HL-60 (cell line): ENCODE measurements at regions not wholly inside any gene's neighbourhood (a gene's known extent, or its start where the extent isn't known, plus 50 kb on each side); places are given as distances from the start of the nearest gene placed in this dataset.

Experiments
- DNase-seq, 2 experiments: peaks; one replicate each; pipeline ENCODE4 v3.0.0-alpha.2; 2010 to 2020; ENCODE audit warnings: low read depth in 1 of 2, low spot score in 1 of 2
- H3K27ac ChIP-seq: fragments of 250-450 bp; sonication (Bioruptor Pico); replicated peaks from 2 replicates; pipeline ENCODE4 v1.5.1; 2020; ENCODE audit warnings: mild to moderate bottlenecking, moderate library complexity
- H3K27me3 ChIP-seq: fragments of 250-450 bp; sonication (Bioruptor Pico); 2 replicates; pipeline ENCODE4 v1.5.1; 2021; ENCODE audit warnings: mild to moderate bottlenecking, moderate library complexity; ENCODE audit not compliant: insufficient read depth, poor library complexity, severe bottlenecking
- H3K4me3 ChIP-seq: replicated peaks from 2 replicates; pipeline ENCODE4 v1.5.1; 2011; ENCODE audit warnings: mild to moderate bottlenecking, control low read depth, low read length; ENCODE audit not compliant: insufficient read depth
- CTCF ChIP-seq: IDR thresholded peaks from one replicate; pipeline ENCODE4 v1.5.1; 2011; ENCODE audit warnings: low read length, control low read depth, inconsistent platforms; ENCODE audit not compliant: insufficient read depth
- GABPA ChIP-seq: IDR thresholded peaks from 2 replicates; pipeline ENCODE4 v1.6.1; 2012; ENCODE audit warnings: low read depth
- POLR2AphosphoS5 ChIP-seq: IDR thresholded peaks from 2 replicates; pipeline ENCODE4 v1.6.1; 2012; ENCODE audit warnings: low read depth
- REST ChIP-seq: IDR thresholded peaks from 2 replicates; pipeline ENCODE4 v1.6.1; 2012; ENCODE audit warnings: low read depth; ENCODE audit not compliant: insufficient replicate concordance
- SPI1 ChIP-seq: IDR thresholded peaks from 2 replicates; pipeline ENCODE4 v1.6.1; 2012; ENCODE audit warnings: low read depth, mild to moderate bottlenecking, borderline replicate concordance

GRCh38 chr4:34516524-34516923, 1727.8 kb downstream of the ARAP2 start:
- DNase-seq = no peak
- TF ChIP-seq POLR2AphosphoS5 (no peak), SPI1 (no peak), GABPA (no peak), CTCF (no peak), REST (no peak)
- no peaks in the 10 kb centered on the region for H3K27me3 ChIP-seq
- no peak overlapping the region for H3K4me3 ChIP-seq
- H3K27ac ChIP-seq = no peak overlapping the region

GRCh38 chr4:34534916-34535315, 1709.4 kb downstream of the ARAP2 start:
- no peak overlapping the region for H3K4me3 ChIP-seq
- TF ChIP-seq REST (no peak), GABPA (no peak), SPI1 (no peak), CTCF (no peak), POLR2AphosphoS5 (no peak)
- no peaks in the 10 kb centered on the region for H3K27me3 ChIP-seq
- H3K27ac ChIP-seq = no peak overlapping the region
- no peak for DNase-seq

- Histone ChIP-seq H3K27ac (no peak overlapping the region), H3K27me3 (no peaks in the 10 kb centered on the region), H3K4me3 (no peak overlapping the region)
- DNase-seq = no peak
- TF ChIP-seq SPI1 (no peak), POLR2AphosphoS5 (no peak), REST (no peak), GABPA (no peak), CTCF (no peak)
Measured at GRCh38 chr4:34566091-34566490, 1678.2 kb downstream of the ARAP2 start.
